ENCODE measurements at regions not wholly inside any gene's neighbourhood (a gene's known extent, or its start where the extent isn't known, plus 50 kb on each side); places are given as distances from the start of the nearest gene placed in this dataset.

DNA sequence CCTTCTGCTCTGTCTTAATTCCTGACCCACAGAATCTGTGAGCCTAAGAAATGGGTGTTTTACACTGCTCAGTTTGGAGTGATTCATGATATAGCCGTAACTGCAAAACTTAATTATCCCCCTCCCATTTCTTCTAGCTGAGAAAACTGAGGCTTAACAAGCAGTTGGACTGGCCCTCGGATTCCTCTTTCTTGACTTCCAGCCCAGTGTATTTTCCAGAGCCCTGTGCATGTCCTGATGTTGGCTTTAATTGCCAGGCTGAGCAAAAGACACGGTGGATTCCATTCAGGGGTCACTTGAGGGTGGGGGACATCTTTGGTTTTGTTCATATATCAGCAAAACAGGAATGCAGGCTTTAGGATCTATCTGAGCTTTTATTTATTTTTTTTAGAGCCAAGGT lies 489.8 kb downstream of the TYW1 start:
- no peaks in the 10 kb centered on the region for H3K36me3 ChIP-seq (ENCODE audit: control insufficient read depth in 4 of 4, insufficient read depth in 3 of 4, low read depth in 1 of 4, low read length in 3 of 4)
- no peaks in the 10 kb centered on the region for H3K9me3 ChIP-seq (ENCODE audit: control insufficient read depth in 4 of 4, low read length in 3 of 4)
- DNase-seq (ENCODE audit: low spot score), result no peak
- H3K9ac ChIP-seq (ENCODE audit: low read depth in 1 of 2, low read length in 2 of 2), result no peak overlapping the region
- TF ChIP-seq FOXA1 (IDR thresholded peaks at IDR 0.05) (no peak), ATF3 (IDR thresholded peaks at IDR 0.05) (no peak), YY1 (IDR thresholded peaks at IDR 0.05) (no peak), EGR1 (IDR thresholded peaks at IDR 0.05; ENCODE audit: low read depth in 2 of 2) (no peak), NR2F2 (IDR thresholded peaks at IDR 0.05) (no peak), RXRA (IDR thresholded peaks at IDR 0.05) (no peak), REST (IDR thresholded peaks at IDR 0.05) (no peak), HNF4G (IDR thresholded peaks at IDR 0.05) (no peak), JUND (IDR thresholded peaks at IDR 0.05) (no peak), GABPA (IDR thresholded peaks at IDR 0.05 in 1 of 2, conservative IDR thresholded peaks at IDR 0.05 in 1 of 2) (no peak), CTCF (IDR thresholded peaks at IDR 0.05; ENCODE audit: low read depth, low read length, missing input control) (no peak), HNF4A (conservative IDR thresholded peaks at IDR 0.05) (no peak), RAD21 (IDR thresholded peaks at IDR 0.05) (no peak), TAF1 (conservative IDR thresholded peaks at IDR 0.05) (no peak), FOXA2 (IDR thresholded peaks at IDR 0.05) (no peak), SP1 (IDR thresholded peaks at IDR 0.05) (no peak)
- TF ChIP-seq, protein P1, sequence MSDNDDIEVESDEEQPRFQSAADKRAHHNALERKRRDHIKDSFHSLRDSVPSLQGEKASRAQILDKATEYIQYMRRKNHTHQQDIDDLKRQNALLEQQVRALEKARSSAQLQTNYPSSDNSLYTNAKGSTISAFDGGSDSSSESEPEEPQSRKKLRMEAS (IDR thresholded peaks at IDR 0.05), result no peak
- TF ChIP-seq, protein P2, sequence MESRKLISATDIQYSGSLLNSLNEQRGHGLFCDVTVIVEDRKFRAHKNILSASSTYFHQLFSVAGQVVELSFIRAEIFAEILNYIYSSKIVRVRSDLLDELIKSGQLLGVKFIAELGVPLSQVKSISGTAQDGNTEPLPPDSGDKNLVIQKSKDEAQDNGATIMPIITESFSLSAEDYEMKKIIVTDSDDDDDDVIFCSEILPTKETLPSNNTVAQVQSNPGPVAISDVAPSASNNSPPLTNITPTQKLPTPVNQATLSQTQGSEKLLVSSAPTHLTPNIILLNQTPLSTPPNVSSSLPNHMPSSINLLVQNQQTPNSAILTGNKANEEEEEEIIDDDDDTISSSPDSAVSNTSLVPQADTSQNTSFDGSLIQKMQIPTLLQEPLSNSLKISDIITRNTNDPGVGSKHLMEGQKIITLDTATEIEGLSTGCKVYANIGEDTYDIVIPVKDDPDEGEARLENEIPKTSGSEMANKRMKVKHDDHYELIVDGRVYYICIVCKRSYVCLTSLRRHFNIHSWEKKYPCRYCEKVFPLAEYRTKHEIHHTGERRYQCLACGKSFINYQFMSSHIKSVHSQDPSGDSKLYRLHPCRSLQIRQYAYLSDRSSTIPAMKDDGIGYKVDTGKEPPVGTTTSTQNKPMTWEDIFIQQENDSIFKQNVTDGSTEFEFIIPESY (IDR thresholded peaks at IDR 0.05), result no peak
- no peak overlapping the region for H3K27ac ChIP-seq (ENCODE audit: low read depth in 1 of 2, low read length in 2 of 2)
- H3K4me1 ChIP-seq (ENCODE audit: control insufficient read depth in 4 of 4, insufficient read depth in 4 of 4, low read length in 3 of 4), result peaks cover 0 to 4% (median 3%) of the 10 kb centered on the region in 4 donors
- no peak overlapping the region for H3K4me3 ChIP-seq (ENCODE audit: low read depth in 1 of 3, low read length in 3 of 3)
- 72% methylated on average over 3 of the region's 3 CpGs for WGBS
- H3K27me3 ChIP-seq (ENCODE audit: control insufficient read depth in 4 of 4, insufficient read depth in 4 of 4, low read length in 3 of 4), result no peaks in the 10 kb centered on the region
